H9 (cell line): ENCODE measurements at regions not wholly inside any gene's neighbourhood (a gene's known extent, or its start where the extent isn't known, plus 50 kb on each side); places are given as distances from the start of the nearest gene placed in this dataset.

Experiments used
- DNase-seq: peaks from one replicate; pipeline ENCODE4 v3.0.0-alpha.2; 2017
- H2AFZ ChIP-seq: one replicate; pipeline ENCODE4 v1.6.1; 2013; ENCODE audit warnings: mild to moderate bottlenecking, low read length, control low read depth, moderate library complexity
- H2AK5ac ChIP-seq: 2 replicates; pipeline ENCODE4 v1.6.1; 2013; ENCODE audit warnings: low read length, control low read depth, mixed read lengths; ENCODE audit not compliant: insufficient read length
- H2BK120ac ChIP-seq: one replicate; pipeline ENCODE4 v1.6.1; 2013; ENCODE audit warnings: low read depth, mild to moderate bottlenecking, low read length, control low read depth, inconsistent platforms; ENCODE audit not compliant: poor library complexity, severe bottlenecking
- H2BK12ac ChIP-seq: 2 replicates; pipeline ENCODE4 v1.6.1; 2013; ENCODE audit warnings: low read length, control low read depth, mixed read lengths, low read depth; ENCODE audit not compliant: insufficient read length
- H2BK15ac ChIP-seq: 2 replicates; pipeline ENCODE4 v1.6.1; 2013; ENCODE audit warnings: low read depth, low read length, control low read depth
- H2BK20ac ChIP-seq: one replicate; pipeline ENCODE4 v1.6.1; 2013; ENCODE audit warnings: low read depth, mild to moderate bottlenecking, low read length, control low read depth, inconsistent platforms; ENCODE audit not compliant: poor library complexity, severe bottlenecking
- H2BK5ac ChIP-seq: 2 replicates; pipeline ENCODE4 v1.6.1; 2013; ENCODE audit warnings: low read length, control low read depth, mixed read lengths; ENCODE audit not compliant: insufficient read length
- H3K14ac ChIP-seq: 2 replicates; pipeline ENCODE4 v1.6.1; 2013; ENCODE audit warnings: low read length, control low read depth; ENCODE audit not compliant: insufficient read depth
- H3K18ac ChIP-seq: 2 replicates; pipeline ENCODE4 v1.6.1; 2013; ENCODE audit warnings: low read depth, mild to moderate bottlenecking, mixed read lengths, low read length, control low read depth; ENCODE audit not compliant: insufficient read length
- H3K23ac ChIP-seq: 2 replicates; pipeline ENCODE4 v1.6.1; 2013; ENCODE audit warnings: low read length, control low read depth, mixed read lengths, low read depth; ENCODE audit not compliant: insufficient read length
- H3K23me2 ChIP-seq: 2 replicates; pipeline ENCODE4 v1.6.1; 2013; ENCODE audit warnings: low read depth, mild to moderate bottlenecking, mixed read lengths, low read length, control low read depth; ENCODE audit not compliant: insufficient read length, poor library complexity, severe bottlenecking
- H3K27ac ChIP-seq: 2 replicates; pipeline ENCODE4 v1.5.1; 2013; ENCODE audit warnings: low read length, control low read depth, mixed read lengths, low read depth; ENCODE audit not compliant: insufficient read length
- H3K27me3 ChIP-seq: 2 replicates; pipeline ENCODE4 v1.6.1; 2013; ENCODE audit warnings: low read length, control low read depth, inconsistent platforms; ENCODE audit not compliant: insufficient read depth
- H3K4ac ChIP-seq: 2 replicates; pipeline ENCODE4 v1.6.1; 2013; ENCODE audit warnings: low read depth, mild to moderate bottlenecking, control low read depth, inconsistent platforms, low read length, moderate library complexity
- H3K4me1 ChIP-seq: 2 replicates; pipeline ENCODE4 v1.6.1; 2013; ENCODE audit warnings: low read length, control low read depth, inconsistent platforms; ENCODE audit not compliant: insufficient read depth
- H3K4me2 ChIP-seq: 2 replicates; pipeline ENCODE4 v1.6.1; 2013; ENCODE audit warnings: low read length, control low read depth, mixed read lengths; ENCODE audit not compliant: insufficient read length, insufficient read depth
- H3K56ac ChIP-seq: 2 replicates; pipeline ENCODE4 v1.6.1; 2013; ENCODE audit warnings: low read depth, mild to moderate bottlenecking, mixed read lengths, low read length, control low read depth; ENCODE audit not compliant: insufficient read length
- H3K79me1 ChIP-seq: 2 replicates; pipeline ENCODE4 v1.6.1; 2013; ENCODE audit warnings: low read depth, mild to moderate bottlenecking, moderate library complexity, low read length, control low read depth, inconsistent platforms; ENCODE audit not compliant: insufficient read depth, poor library complexity, severe bottlenecking
- H3K79me2 ChIP-seq: 2 replicates; pipeline ENCODE4 v1.6.1; 2013; ENCODE audit warnings: low read length, control low read depth, inconsistent platforms; ENCODE audit not compliant: insufficient read depth
- H3K9ac ChIP-seq: 2 replicates; pipeline ENCODE4 v1.6.1; 2013; ENCODE audit warnings: low read length, control low read depth, mixed read lengths; ENCODE audit not compliant: insufficient read length; ENCODE audit errors: extremely low read depth
- H3K9me3 ChIP-seq: one replicate; pipeline ENCODE4 v1.6.1; 2013; ENCODE audit warnings: low read depth, low read length, inconsistent platforms; ENCODE audit not compliant: control insufficient read depth
- H3T11ph ChIP-seq: one replicate; pipeline ENCODE4 v1.6.1; 2013; ENCODE audit warnings: mild to moderate bottlenecking, low read length, control low read depth, inconsistent platforms
- H4K20me1 ChIP-seq: one replicate; pipeline ENCODE4 v1.6.1; 2013; ENCODE audit not compliant: control insufficient read depth, insufficient read length, insufficient read depth
- H4K5ac ChIP-seq: 2 replicates; pipeline ENCODE4 v1.6.1; 2013; ENCODE audit warnings: low read depth, mild to moderate bottlenecking, mixed read lengths, low read length, control low read depth; ENCODE audit not compliant: insufficient read length
- H4K8ac ChIP-seq: replicated peaks from 2 replicates; pipeline ENCODE4 v1.6.1; 2013; ENCODE audit warnings: low read length, control low read depth, mixed read lengths, low read depth; ENCODE audit not compliant: insufficient read length
- H4K91ac ChIP-seq: 2 replicates; pipeline ENCODE4 v1.6.1; 2013; ENCODE audit warnings: low read depth, mild to moderate bottlenecking, moderate library complexity, mixed read lengths, low read length, control low read depth; ENCODE audit not compliant: insufficient read length
- H3K27ac Mint-ChIP-seq, 3 experiments: 2 replicates in 2 of 3; 3 replicates in 1 of 3; pipeline ENCODE4 v1.8.0; 2020 to 2021; ENCODE audit warnings: mixed read lengths in 3 of 3, mild to moderate bottlenecking in 1 of 3, moderate library complexity in 1 of 3
- H3K27me3 Mint-ChIP-seq: 2 replicates; pipeline ENCODE4 v1.8.0; 2021; ENCODE audit warnings: low read depth, mild to moderate bottlenecking, moderate library complexity, mixed read lengths
- H3K36me3 Mint-ChIP-seq, 3 experiments: 2 replicates in 2 of 3; 3 replicates in 1 of 3; pipeline ENCODE4 v1.8.0; 2020 to 2021; ENCODE audit warnings: low read depth in 3 of 3, mixed read lengths in 3 of 3; ENCODE audit not compliant: insufficient read depth in 1 of 3
- H3K4me1 Mint-ChIP-seq, 2 experiments: 2 replicates each; pipeline ENCODE4 v1.8.0; 2020; ENCODE audit warnings: mixed read lengths in 2 of 2
- H3K4me3 Mint-ChIP-seq, 2 experiments: 2 replicates in 1 of 2; 3 replicates in 1 of 2; pipeline ENCODE4 v1.8.0; 2020 to 2021; ENCODE audit warnings: mild to moderate bottlenecking in 2 of 2, mixed read lengths in 2 of 2, moderate library complexity in 1 of 2
- H3K9me3 Mint-ChIP-seq, 2 experiments: 2 replicates in 1 of 2; 3 replicates in 1 of 2; pipeline ENCODE4 v1.8.0; 2020; ENCODE audit warnings: mild to moderate bottlenecking in 2 of 2, mixed read lengths in 2 of 2, moderate library complexity in 1 of 2
- WGBS: extraction: QIAGEN DNeasy Blood & Tissue Kit; methylation state at CpG from one replicate; pipeline ENCODE4 v1.1.7; 2013; ENCODE audit warnings: missing lambda C conversion rate, low lambda C conversion rate, mixed read lengths; ENCODE audit not compliant: insufficient read length; ENCODE audit errors: extremely low coverage; 5-methylcytosine and 5-hydroxymethylcytosine counted together
- TF ChIP-seq, protein P1 (sequence below): fragments of 200-600 bp; sonication (generic); conservative IDR thresholded peaks from 3 replicates; pipeline ENCODE4 v1.8.0; 2021; ENCODE audit warnings: antibody characterized with exemption, mild to moderate bottlenecking

DNA sequence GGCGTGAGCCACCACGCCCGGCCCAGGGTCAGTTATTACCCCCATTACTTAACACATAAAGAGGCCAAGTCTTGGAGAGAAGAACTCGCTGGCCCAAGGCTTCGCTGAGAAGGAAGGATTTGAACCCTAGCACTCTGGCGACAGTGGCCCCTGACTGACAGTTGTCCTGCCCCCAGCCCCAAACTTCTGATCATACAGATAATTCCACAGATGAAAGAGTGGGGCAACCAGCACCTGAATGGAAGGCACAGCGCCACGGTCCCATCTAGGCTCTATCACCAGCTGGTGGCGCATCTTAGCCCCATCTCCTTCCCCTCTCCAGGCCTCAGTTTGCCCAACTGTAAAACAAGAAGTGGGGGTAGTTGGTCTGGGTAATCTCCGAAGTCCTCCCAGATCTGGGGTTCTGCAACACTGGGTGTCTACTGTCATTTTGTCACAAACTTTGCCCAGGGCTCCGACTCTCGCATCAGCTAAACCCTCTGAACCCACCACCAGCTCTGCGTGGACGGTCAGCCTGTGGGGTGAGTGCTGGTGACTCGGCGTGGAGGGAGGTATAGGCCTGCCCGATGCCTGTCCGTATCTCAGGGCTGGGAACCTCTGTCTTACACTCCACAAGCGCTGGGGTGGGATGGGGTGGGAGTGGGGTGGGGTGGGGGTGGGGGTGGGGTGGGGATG is 209.3 kb downstream of the C9orf50 start:
- H3K27me3 Mint-ChIP-seq, result peaks cover 13% of the 10 kb centered on the region
- Histone ChIP-seq H4K20me1 (no peaks in the 10 kb centered on the region), H3K4ac (no peak overlapping the region), H3K14ac (no peak overlapping the region), H3K56ac (no peak overlapping the region), H4K5ac (no peak overlapping the region), H2BK5ac (no peak overlapping the region), H3K9ac (no peak overlapping the region), H2BK12ac (no peak overlapping the region), H3K27me3 (no peaks in the 10 kb centered on the region), H2AK5ac (no peak overlapping the region), H3K79me2 (no peaks in the 10 kb centered on the region), H2BK15ac (no peak overlapping the region), H3K27ac (no peak overlapping the region), H2BK120ac (no peak overlapping the region), H3T11ph (no peak overlapping the region), H3K23ac (no peak overlapping the region), H3K9me3 (no peaks in the 10 kb centered on the region), H3K79me1 (no peaks in the 10 kb centered on the region), H3K23me2 (peaks cover 7% of the 10 kb centered on the region), H3K4me2 (no peak overlapping the region), H2AFZ (no peak overlapping the region), H3K4me1 (no peaks in the 10 kb centered on the region; the same call in 1 of the 2 replicates), H2BK20ac (no peak overlapping the region), H4K91ac (no peak overlapping the region), H4K8ac (no peak overlapping the region), H3K18ac (no peak overlapping the region)
- no peak for DNase-seq
- WGBS, result no CpG with 5 or more reads among the region's 19 CpGs
- H3K36me3 Mint-ChIP-seq, result peaks cover 9 to 13% (median 9%) of the 10 kb centered on the region in 3 experiments
- TF ChIP-seq, protein P1, sequence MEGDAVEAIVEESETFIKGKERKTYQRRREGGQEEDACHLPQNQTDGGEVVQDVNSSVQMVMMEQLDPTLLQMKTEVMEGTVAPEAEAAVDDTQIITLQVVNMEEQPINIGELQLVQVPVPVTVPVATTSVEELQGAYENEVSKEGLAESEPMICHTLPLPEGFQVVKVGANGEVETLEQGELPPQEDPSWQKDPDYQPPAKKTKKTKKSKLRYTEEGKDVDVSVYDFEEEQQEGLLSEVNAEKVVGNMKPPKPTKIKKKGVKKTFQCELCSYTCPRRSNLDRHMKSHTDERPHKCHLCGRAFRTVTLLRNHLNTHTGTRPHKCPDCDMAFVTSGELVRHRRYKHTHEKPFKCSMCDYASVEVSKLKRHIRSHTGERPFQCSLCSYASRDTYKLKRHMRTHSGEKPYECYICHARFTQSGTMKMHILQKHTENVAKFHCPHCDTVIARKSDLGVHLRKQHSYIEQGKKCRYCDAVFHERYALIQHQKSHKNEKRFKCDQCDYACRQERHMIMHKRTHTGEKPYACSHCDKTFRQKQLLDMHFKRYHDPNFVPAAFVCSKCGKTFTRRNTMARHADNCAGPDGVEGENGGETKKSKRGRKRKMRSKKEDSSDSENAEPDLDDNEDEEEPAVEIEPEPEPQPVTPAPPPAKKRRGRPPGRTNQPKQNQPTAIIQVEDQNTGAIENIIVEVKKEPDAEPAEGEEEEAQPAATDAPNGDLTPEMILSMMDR, result no peak
- H3K4me3 Mint-ChIP-seq, result no peak overlapping the region
- H3K27ac Mint-ChIP-seq, result no peak overlapping the region
- H3K9me3 Mint-ChIP-seq, result peaks cover 11 to 13% of the 10 kb centered on the region in 2 experiments
- H3K4me1 Mint-ChIP-seq, result peaks cover 20 to 21% of the 10 kb centered on the region in 2 experiments
